Liver (tissue), 3 donors: ENCODE measurements at regions not wholly inside any gene's neighbourhood (a gene's known extent, or its start where the extent isn't known, plus 50 kb on each side); places are given as distances from the start of the nearest gene placed in this dataset.

Experiments used
- EGR1 ChIP-seq, 2 donors: IDR thresholded peaks; 2 replicates each; pipeline ENCODE4 v1.6.1; 2016 to 2018; ENCODE audit warnings: antibody characterized with exemption in 2 of 2, low read depth in 2 of 2
- FOXA2 ChIP-seq: IDR thresholded peaks from 2 replicates; pipeline ENCODE4 v1.6.1; 2016; ENCODE audit warnings: antibody characterized with exemption
- GABPA ChIP-seq, 2 donors: IDR thresholded peaks in 1 of 2; conservative IDR thresholded peaks in 1 of 2; 2 replicates each; pipeline ENCODE4 v1.6.1; 2016; ENCODE audit warnings: antibody characterized with exemption in 2 of 2, mild to moderate bottlenecking in 1 of 2, moderate library complexity in 1 of 2
- HNF4A ChIP-seq, 2 donors: conservative IDR thresholded peaks; 2 replicates each; pipeline ENCODE4 v1.6.1; 2016; ENCODE audit warnings: antibody characterized with exemption in 2 of 2, mild to moderate bottlenecking in 2 of 2
- RAD21 ChIP-seq, 2 donors: IDR thresholded peaks; 2 replicates each; pipeline ENCODE4 v1.6.1; 2016; ENCODE audit warnings: antibody characterized with exemption in 2 of 2, mild to moderate bottlenecking in 2 of 2
- SP1 ChIP-seq: IDR thresholded peaks from 2 replicates; pipeline ENCODE4 v1.6.1; 2018; ENCODE audit warnings: antibody characterized with exemption, mild to moderate bottlenecking
- TAF1 ChIP-seq: conservative IDR thresholded peaks from 2 replicates; pipeline ENCODE4 v1.6.1; 2016; ENCODE audit warnings: antibody characterized with exemption, mild to moderate bottlenecking
- YY1 ChIP-seq: IDR thresholded peaks from 2 replicates; pipeline ENCODE4 v1.6.1; 2016; ENCODE audit warnings: antibody characterized with exemption, mild to moderate bottlenecking
- TF ChIP-seq, protein P1 (sequence below): fragments of 150-350 bp; IDR thresholded peaks from 2 replicates; pipeline ENCODE4 v1.5.1; 2017; ENCODE audit warnings: improper control_type of control experiment, low read depth, low read length; ENCODE audit not compliant: missing input control
- TF ChIP-seq, protein P2 (sequence below): IDR thresholded peaks from 2 replicates; pipeline ENCODE4 v1.6.1; 2016; ENCODE audit warnings: antibody characterized with exemption, mild to moderate bottlenecking
- TF ChIP-seq, protein P3 (sequence below): IDR thresholded peaks from 2 replicates; pipeline ENCODE4 v1.6.1; 2016; ENCODE audit warnings: antibody characterized with exemption
- TF ChIP-seq, protein P4 (sequence below): IDR thresholded peaks from 2 replicates; pipeline ENCODE4 v1.6.1; 2016; ENCODE audit warnings: antibody characterized with exemption
- donor health status: healthy.
- donor health status: healthy.

DNA sequence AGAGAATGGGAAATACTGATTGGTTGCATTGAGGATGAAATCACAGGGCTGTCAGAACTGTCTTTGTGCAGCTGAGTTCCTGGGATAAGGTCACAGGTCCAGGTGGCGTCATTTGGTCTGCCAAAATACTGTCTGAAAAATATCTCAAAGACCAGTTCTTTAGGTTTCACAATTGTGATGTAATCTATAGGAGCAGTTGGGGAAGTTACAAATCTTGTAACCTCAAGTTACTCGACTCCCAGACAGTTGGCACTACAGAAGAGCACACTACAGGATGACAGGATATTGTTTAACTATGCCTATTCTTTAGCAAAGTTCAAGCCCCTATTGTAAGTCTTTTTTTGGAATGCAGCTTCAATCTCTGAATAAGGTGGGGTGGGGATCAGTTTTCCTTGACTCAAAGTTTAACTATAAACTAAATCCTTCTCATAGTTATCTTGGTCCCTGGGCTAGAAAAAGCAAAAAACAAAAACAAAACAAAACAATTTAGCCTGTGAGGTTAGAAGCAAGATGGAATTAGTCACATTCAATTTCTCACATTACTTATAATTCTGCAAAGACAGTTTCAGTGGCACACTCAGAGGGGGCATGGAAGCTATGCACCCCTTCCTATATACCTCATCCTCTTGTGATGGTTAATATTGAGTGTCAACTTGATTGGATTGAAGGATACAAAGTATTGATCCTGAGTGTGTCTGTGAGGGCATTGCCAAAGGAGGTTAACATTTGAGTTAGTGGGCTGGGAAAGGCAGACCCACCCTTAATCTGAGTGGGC is 276.0 kb downstream of the AUH start:
- TF ChIP-seq, protein P1, sequence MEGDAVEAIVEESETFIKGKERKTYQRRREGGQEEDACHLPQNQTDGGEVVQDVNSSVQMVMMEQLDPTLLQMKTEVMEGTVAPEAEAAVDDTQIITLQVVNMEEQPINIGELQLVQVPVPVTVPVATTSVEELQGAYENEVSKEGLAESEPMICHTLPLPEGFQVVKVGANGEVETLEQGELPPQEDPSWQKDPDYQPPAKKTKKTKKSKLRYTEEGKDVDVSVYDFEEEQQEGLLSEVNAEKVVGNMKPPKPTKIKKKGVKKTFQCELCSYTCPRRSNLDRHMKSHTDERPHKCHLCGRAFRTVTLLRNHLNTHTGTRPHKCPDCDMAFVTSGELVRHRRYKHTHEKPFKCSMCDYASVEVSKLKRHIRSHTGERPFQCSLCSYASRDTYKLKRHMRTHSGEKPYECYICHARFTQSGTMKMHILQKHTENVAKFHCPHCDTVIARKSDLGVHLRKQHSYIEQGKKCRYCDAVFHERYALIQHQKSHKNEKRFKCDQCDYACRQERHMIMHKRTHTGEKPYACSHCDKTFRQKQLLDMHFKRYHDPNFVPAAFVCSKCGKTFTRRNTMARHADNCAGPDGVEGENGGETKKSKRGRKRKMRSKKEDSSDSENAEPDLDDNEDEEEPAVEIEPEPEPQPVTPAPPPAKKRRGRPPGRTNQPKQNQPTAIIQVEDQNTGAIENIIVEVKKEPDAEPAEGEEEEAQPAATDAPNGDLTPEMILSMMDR, result no peak
- TF ChIP-seq, protein P2, sequence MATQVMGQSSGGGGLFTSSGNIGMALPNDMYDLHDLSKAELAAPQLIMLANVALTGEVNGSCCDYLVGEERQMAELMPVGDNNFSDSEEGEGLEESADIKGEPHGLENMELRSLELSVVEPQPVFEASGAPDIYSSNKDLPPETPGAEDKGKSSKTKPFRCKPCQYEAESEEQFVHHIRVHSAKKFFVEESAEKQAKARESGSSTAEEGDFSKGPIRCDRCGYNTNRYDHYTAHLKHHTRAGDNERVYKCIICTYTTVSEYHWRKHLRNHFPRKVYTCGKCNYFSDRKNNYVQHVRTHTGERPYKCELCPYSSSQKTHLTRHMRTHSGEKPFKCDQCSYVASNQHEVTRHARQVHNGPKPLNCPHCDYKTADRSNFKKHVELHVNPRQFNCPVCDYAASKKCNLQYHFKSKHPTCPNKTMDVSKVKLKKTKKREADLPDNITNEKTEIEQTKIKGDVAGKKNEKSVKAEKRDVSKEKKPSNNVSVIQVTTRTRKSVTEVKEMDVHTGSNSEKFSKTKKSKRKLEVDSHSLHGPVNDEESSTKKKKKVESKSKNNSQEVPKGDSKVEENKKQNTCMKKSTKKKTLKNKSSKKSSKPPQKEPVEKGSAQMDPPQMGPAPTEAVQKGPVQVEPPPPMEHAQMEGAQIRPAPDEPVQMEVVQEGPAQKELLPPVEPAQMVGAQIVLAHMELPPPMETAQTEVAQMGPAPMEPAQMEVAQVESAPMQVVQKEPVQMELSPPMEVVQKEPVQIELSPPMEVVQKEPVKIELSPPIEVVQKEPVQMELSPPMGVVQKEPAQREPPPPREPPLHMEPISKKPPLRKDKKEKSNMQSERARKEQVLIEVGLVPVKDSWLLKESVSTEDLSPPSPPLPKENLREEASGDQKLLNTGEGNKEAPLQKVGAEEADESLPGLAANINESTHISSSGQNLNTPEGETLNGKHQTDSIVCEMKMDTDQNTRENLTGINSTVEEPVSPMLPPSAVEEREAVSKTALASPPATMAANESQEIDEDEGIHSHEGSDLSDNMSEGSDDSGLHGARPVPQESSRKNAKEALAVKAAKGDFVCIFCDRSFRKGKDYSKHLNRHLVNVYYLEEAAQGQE, result no peak
- TF ChIP-seq SP1 (no peak), FOXA2 (no peak), RAD21 (IDR thresholded peaks at IDR 0.05) (no peak), HNF4A (conservative IDR thresholded peaks at IDR 0.05) (no peak), GABPA (IDR thresholded peaks at IDR 0.05 in 1 of 2, conservative IDR thresholded peaks at IDR 0.05 in 1 of 2) (no peak), TAF1 (no peak), EGR1 (IDR thresholded peaks at IDR 0.05; ENCODE audit: low read depth in 2 of 2) (no peak), YY1 (no peak)
- TF ChIP-seq, protein P3, sequence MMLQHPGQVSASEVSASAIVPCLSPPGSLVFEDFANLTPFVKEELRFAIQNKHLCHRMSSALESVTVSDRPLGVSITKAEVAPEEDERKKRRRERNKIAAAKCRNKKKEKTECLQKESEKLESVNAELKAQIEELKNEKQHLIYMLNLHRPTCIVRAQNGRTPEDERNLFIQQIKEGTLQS, result no peak
- TF ChIP-seq, protein P4, sequence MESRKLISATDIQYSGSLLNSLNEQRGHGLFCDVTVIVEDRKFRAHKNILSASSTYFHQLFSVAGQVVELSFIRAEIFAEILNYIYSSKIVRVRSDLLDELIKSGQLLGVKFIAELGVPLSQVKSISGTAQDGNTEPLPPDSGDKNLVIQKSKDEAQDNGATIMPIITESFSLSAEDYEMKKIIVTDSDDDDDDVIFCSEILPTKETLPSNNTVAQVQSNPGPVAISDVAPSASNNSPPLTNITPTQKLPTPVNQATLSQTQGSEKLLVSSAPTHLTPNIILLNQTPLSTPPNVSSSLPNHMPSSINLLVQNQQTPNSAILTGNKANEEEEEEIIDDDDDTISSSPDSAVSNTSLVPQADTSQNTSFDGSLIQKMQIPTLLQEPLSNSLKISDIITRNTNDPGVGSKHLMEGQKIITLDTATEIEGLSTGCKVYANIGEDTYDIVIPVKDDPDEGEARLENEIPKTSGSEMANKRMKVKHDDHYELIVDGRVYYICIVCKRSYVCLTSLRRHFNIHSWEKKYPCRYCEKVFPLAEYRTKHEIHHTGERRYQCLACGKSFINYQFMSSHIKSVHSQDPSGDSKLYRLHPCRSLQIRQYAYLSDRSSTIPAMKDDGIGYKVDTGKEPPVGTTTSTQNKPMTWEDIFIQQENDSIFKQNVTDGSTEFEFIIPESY, result no peak
